ACC112 (cell line): ENCODE measurements at regions not wholly inside any gene's neighbourhood (a gene's known extent, or its start where the extent isn't known, plus 50 kb on each side); places are given as distances from the start of the nearest gene placed in this dataset.

Experiments used
- H2AFZ ChIP-seq: fragments of 200-600 bp; sonication (generic); one replicate; pipeline ENCODE4 v1.6.0; 2017; ENCODE audit warnings: antibody characterized with exemption, low read length; ENCODE audit not compliant: unreplicated experiment
- H3K27ac ChIP-seq: fragments of 200-600 bp; sonication (generic); 2 replicates; pipeline ENCODE4 v1.5.1; 2014; ENCODE audit warnings: low read depth, mild to moderate bottlenecking, antibody characterized with exemption, low read length, moderate library complexity
- H3K27me3 ChIP-seq: fragments of 200-600 bp; sonication (generic); 2 replicates; pipeline ENCODE4 v1.6.1; 2014; ENCODE audit warnings: mild to moderate bottlenecking, antibody characterized with exemption, low read length, moderate library complexity, mixed read lengths; ENCODE audit not compliant: insufficient read depth
- H3K36me3 ChIP-seq: fragments of 200-600 bp; sonication (generic); 2 replicates; pipeline ENCODE4 v1.6.1; 2016; ENCODE audit warnings: mild to moderate bottlenecking, antibody characterized with exemption, low read length, moderate library complexity, mixed read lengths; ENCODE audit not compliant: insufficient read depth
- H3K4me1 ChIP-seq: fragments of 200-600 bp; sonication (generic); one replicate; pipeline ENCODE4 v1.6.1; 2016; ENCODE audit warnings: low read length, mixed read lengths; ENCODE audit not compliant: insufficient read depth, unreplicated experiment, control insufficient read depth
- H3K4me3 ChIP-seq: fragments of 200-600 bp; sonication (generic); 2 replicates; pipeline ENCODE4 v1.5.1; 2014; ENCODE audit warnings: mild to moderate bottlenecking, low read depth, low read length
- H3K79me2 ChIP-seq: fragments of 200-600 bp; sonication (generic); one replicate; pipeline ENCODE4 v1.6.0; 2016; ENCODE audit warnings: low read length; ENCODE audit not compliant: control insufficient read depth, unreplicated experiment, insufficient read depth

DNA sequence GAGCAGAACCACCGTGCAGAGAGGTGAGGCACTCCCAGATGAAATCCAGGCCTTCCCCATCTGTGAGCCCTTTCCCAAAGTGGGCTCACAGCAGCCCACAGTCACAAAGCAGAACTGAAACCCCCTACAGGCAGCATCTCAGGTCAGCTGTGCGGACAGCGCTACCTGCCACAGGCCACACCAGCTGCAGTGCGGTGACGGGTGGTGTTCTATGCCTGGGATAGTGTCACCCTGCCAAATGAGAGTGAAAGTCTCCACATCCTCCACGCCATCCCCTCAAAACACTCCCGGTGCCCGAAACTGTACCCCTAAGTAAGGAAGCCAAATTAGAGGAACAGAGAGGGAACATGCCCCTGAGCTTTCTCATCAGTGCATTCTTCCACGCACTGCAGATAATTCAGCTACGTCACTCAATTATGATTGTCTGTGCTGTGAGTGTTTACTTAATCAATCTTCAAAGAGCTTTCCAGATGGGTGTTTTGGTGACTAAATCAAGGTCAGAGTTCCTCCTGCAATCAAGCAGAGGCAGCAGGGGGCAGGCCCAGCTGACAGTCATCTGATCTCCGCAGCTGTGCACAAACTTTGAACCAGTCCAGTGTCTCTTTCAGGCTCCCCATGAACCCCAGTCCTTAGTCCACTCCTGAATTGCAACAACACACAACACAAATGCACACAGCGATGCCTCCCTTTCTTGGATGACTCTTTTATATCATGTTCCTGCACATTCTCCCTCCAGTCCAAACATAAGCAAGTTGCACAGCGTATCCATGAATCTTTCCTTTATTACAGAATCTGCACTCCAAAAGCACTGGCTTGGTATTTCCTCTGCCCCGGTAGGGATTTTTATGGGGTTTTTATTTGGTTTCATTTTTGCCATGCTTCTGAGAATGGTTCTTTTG lies 150.0 kb downstream of the TOMM20 start:
- no peaks in the 10 kb centered on the region for H3K36me3 ChIP-seq
- peak overlapping the region; percentile 10 for H2AFZ ChIP-seq
- H3K4me1 ChIP-seq = peaks cover 79% of the 10 kb centered on the region
- peak overlapping the region; percentile 27; the same call in 1 of the 2 replicates for H3K4me3 ChIP-seq
- H3K27ac ChIP-seq = peak overlapping the region; percentile 100
- no peaks in the 10 kb centered on the region for H3K27me3 ChIP-seq
- H3K79me2 ChIP-seq = no peaks in the 10 kb centered on the region

DNA sequence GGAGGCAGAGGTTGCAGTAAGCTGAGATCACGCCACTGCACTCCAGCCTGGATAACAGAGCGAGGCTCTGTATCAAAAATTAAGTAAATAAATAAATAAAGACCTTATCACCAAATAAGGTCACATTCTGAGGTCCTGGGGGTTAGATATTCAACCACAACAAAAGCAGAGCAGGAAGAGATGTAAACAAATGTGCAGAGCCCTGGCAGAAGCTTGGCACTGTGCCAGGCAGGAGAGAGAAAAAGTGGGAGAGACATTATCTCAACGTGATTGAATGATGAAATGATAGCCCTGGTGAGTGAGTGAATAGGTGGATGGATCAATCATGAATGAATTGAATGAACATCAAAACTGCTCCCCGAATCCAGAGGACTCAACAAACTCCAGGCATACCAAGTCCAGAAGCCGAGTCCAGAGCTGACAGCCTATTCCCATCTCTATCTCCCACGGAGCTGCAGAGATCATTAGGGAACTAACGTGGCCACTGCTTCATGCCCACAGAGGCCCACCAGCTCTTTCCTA lies 150.7 kb downstream of the TOMM20 start:
- H3K4me3 ChIP-seq = peak overlapping the region; percentile 27; the same call in 1 of the 2 replicates
- no peaks in the 10 kb centered on the region for H3K36me3 ChIP-seq
- H3K27ac ChIP-seq = peak overlapping the region; percentile 100
- H2AFZ ChIP-seq = no peak overlapping the region
- H3K79me2 ChIP-seq = no peaks in the 10 kb centered on the region
- peaks cover 77% of the 10 kb centered on the region for H3K4me1 ChIP-seq
- H3K27me3 ChIP-seq = no peaks in the 10 kb centered on the region

DNA sequence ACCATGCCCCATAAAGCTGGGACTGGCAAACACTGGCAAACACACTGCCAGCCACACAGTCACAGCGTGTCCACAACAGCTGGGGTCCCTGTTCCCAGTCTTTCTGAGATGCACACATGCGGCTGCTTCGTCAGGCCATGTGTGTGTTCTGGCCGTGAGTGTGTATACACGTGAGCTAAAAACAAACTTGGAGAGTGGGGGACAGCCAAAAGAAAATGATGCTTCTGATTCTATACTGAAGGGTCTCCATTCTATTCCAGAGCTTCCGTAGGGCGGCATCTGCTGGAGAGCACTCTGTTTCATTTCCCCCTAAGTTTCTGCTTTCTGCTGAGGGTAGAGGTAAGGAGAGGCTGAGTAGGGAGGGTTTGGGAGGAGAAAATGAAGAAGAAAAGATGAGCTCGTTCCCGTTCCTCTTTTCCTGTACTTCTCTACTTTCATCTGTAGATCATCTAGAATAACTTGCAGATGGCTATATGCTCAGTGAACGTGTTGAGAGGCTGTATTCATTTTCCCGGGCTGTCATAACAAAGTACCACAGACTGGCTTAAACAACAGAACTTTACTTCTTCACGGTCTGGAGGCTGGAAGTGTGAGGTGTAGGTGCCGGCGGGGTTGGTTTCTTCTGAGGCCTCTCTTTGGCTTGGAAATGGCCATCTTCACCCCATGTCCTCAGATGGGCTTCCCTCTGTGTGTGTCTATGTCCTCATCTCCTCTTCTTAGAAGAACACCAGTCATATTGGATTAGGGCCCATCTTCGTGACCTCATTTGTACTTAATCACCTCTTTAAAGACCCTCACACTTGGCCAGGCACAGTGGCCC lies 151.6 kb downstream of the TOMM20 start:
- Histone ChIP-seq H3K4me1 (peaks cover 71% of the 10 kb centered on the region), H2AFZ (no peak overlapping the region), H3K79me2 (no peaks in the 10 kb centered on the region), H3K27me3 (no peaks in the 10 kb centered on the region), H3K4me3 (no peak overlapping the region), H3K27ac (peak overlapping the region; percentile 100; the same call in 1 of the 2 replicates), H3K36me3 (no peaks in the 10 kb centered on the region)

GRCh38 chr1:234975941-234976860 lies 152.4 kb downstream of the TOMM20 start:
- no peak overlapping the region for H2AFZ ChIP-seq
- peaks cover 67% of the 10 kb centered on the region for H3K4me1 ChIP-seq
- H3K27ac ChIP-seq = peak overlapping the region; percentile 100
- H3K36me3 ChIP-seq = no peaks in the 10 kb centered on the region
- no peaks in the 10 kb centered on the region for H3K27me3 ChIP-seq
- no peaks in the 10 kb centered on the region for H3K79me2 ChIP-seq
- H3K4me3 ChIP-seq = peak overlapping the region; percentile 2; the same call in 1 of the 2 replicates

- Histone ChIP-seq H3K36me3 (no peaks in the 10 kb centered on the region), H3K27me3 (no peaks in the 10 kb centered on the region), H3K4me1 (peaks cover 69% of the 10 kb centered on the region), H3K27ac (peak overlapping the region; percentile 100), H3K79me2 (no peaks in the 10 kb centered on the region), H3K4me3 (peak overlapping the region; percentile 2; the same call in 1 of the 2 replicates), H2AFZ (no peak overlapping the region)
These were observed 153.3 kb downstream of the TOMM20 start for GRCh38 chr1:234975122-234975940.

- no peaks in the 10 kb centered on the region for H3K36me3 ChIP-seq
- peaks cover 68% of the 10 kb centered on the region for H3K4me1 ChIP-seq
- H3K4me3 ChIP-seq = no peak overlapping the region
- no peak overlapping the region for H2AFZ ChIP-seq
- no peaks in the 10 kb centered on the region for H3K27me3 ChIP-seq
- H3K79me2 ChIP-seq = no peaks in the 10 kb centered on the region
- H3K27ac ChIP-seq = peak overlapping the region; percentile 100
These were observed 155.0 kb downstream of the TOMM20 start for GRCh38 chr1:234973426-234974250.

GRCh38 chr1:234972411-234973191 lies 156.0 kb downstream of the TOMM20 start:
- H2AFZ ChIP-seq = no peak overlapping the region
- H3K4me3 ChIP-seq = no peak overlapping the region
- H3K27me3 ChIP-seq = no peaks in the 10 kb centered on the region
- no peaks in the 10 kb centered on the region for H3K36me3 ChIP-seq
- H3K4me1 ChIP-seq = peaks cover 59% of the 10 kb centered on the region
- H3K27ac ChIP-seq = peak overlapping the region; percentile 97
- no peaks in the 10 kb centered on the region for H3K79me2 ChIP-seq

GRCh38 chr1:234971586-234972297 lies 156.9 kb downstream of the TOMM20 start:
- Histone ChIP-seq H3K79me2 (no peaks in the 10 kb centered on the region), H3K4me3 (no peak overlapping the region), H2AFZ (no peak overlapping the region), H3K36me3 (no peaks in the 10 kb centered on the region), H3K27ac (peak overlapping the region; percentile 97), H3K27me3 (no peaks in the 10 kb centered on the region), H3K4me1 (peaks cover 55% of the 10 kb centered on the region)
